ENCODE measurements at regions not wholly inside any gene's neighbourhood (a gene's known extent, or its start where the extent isn't known, plus 50 kb on each side); places are given as distances from the start of the nearest gene placed in this dataset.

GRCh38 chr6:3913958-3914337 lies 64.8 kb downstream of the FAM50B start:
- no peak for ATAC-seq
- ChIA-PET CTCF (no interaction called here), POLR2A (interaction anchor here (0.6 kb wide), 1 partner anchor 81 kb away, joined by 3 read pairs; no protein-coding TSS in a partner anchor)
- H3K4me3 ChIP-seq (ENCODE audit: low read depth in 2 of 2, low read length in 2 of 2): no peak overlapping the region
- no TSS peak for BruUV-seq (replicated peaks)
- no peaks in the 10 kb centered on the region for H3K36me3 ChIP-seq (ENCODE audit: control insufficient read depth, insufficient read depth, low read length)
- H3K4me1 ChIP-seq (ENCODE audit: control insufficient read depth, insufficient read depth, low read length): peaks cover 31% of the 10 kb centered on the region
- no peaks in the 10 kb centered on the region for H3K27me3 ChIP-seq (ENCODE audit: control insufficient read depth, insufficient read depth, low read length)
- in situ Hi-C loops (cut with HindIII; ENCODE audit: low pct_unique_long_range_greater_than_20kb, low sequenced_read_pairs): no loop called here
- intact Hi-C loops (cut with micrococcal nuclease; ENCODE audit: unreplicated experiment): no loop called here
- H3K27ac ChIP-seq (ENCODE audit: low read length): peak overlapping the region; percentile 81
- no peak for DNase-seq (ENCODE audit: low read depth, low spot score)
- no peak for TF ChIP-seq CTCF (IDR thresholded peaks at IDR 0.05)
- TF ChIP-seq TCF7L2 (IDR thresholded peaks at IDR 0.05; ENCODE audit: low read depth, low read length): no peak
- H3K9me3 ChIP-seq (ENCODE audit: control insufficient read depth, insufficient read depth, low read depth, low read length): peaks cover 4% of the 10 kb centered on the region; the same call in 1 of the 2 replicates

GRCh38 chr6:3915076-3915791 lies 66.1 kb downstream of the FAM50B start:
- Histone ChIP-seq H3K27ac (ENCODE audit: low read length) (no peak overlapping the region; the same call in 1 of the 2 replicates), H3K9me3 (ENCODE audit: control insufficient read depth, insufficient read depth, low read depth, low read length) (peaks cover 4% of the 10 kb centered on the region; the same call in 1 of the 2 replicates), H3K4me1 (ENCODE audit: control insufficient read depth, insufficient read depth, low read length) (peaks cover 31% of the 10 kb centered on the region), H3K36me3 (ENCODE audit: control insufficient read depth, insufficient read depth, low read length) (no peaks in the 10 kb centered on the region), H3K4me3 (ENCODE audit: low read depth in 2 of 2, low read length in 2 of 2) (no peak overlapping the region), H3K27me3 (ENCODE audit: control insufficient read depth, insufficient read depth, low read length) (no peaks in the 10 kb centered on the region)
- no peak for DNase-seq (ENCODE audit: low read depth, low spot score)
- no peak for ATAC-seq
- ChIA-PET CTCF (no interaction called here), POLR2A (no interaction called here)
- in situ Hi-C loops (cut with HindIII; ENCODE audit: low pct_unique_long_range_greater_than_20kb, low sequenced_read_pairs) (no loop called here), intact Hi-C loops (cut with micrococcal nuclease; ENCODE audit: unreplicated experiment) (no loop called here)
- TF ChIP-seq CTCF (IDR thresholded peaks at IDR 0.05) (no peak), TCF7L2 (IDR thresholded peaks at IDR 0.05; ENCODE audit: low read depth, low read length) (no peak), REST (IDR thresholded peaks at IDR 0.05; ENCODE audit: insufficient read depth in 1 of 2, low read depth in 2 of 2, low read length in 1 of 2) (no peak), POLR2AphosphoS5 (IDR thresholded peaks at IDR 0.05; ENCODE audit: low read depth, low read length) (no peak)
- BruUV-seq (replicated peaks): no TSS peak

Measured in Panc1 (cell line).